B cell (primary cell): ENCODE measurements at regions not wholly inside any gene's neighbourhood (a gene's known extent, or its start where the extent isn't known, plus 50 kb on each side); places are given as distances from the start of the nearest gene placed in this dataset.

Source experiments
- EZH2 ChIP-seq: IDR thresholded peaks from 2 replicates; pipeline ENCODE4 v1.6.1; 2012; ENCODE audit warnings: borderline replicate concordance, low read depth, mild to moderate bottlenecking, moderate library complexity, low read length; ENCODE audit not compliant: insufficient read depth, poor library complexity, severe bottlenecking
- TF ChIP-seq, protein P1 (sequence below): fragments of 200-600 bp; IDR thresholded peaks from one replicate; pipeline ENCODE4 v1.8.0; 2022; ENCODE audit warnings: antibody characterized with exemption, mild to moderate bottlenecking

GRCh38 chr10:128312250-128312649, 186.0 kb upstream of the MKI67 start:
- TF ChIP-seq, protein P1, sequence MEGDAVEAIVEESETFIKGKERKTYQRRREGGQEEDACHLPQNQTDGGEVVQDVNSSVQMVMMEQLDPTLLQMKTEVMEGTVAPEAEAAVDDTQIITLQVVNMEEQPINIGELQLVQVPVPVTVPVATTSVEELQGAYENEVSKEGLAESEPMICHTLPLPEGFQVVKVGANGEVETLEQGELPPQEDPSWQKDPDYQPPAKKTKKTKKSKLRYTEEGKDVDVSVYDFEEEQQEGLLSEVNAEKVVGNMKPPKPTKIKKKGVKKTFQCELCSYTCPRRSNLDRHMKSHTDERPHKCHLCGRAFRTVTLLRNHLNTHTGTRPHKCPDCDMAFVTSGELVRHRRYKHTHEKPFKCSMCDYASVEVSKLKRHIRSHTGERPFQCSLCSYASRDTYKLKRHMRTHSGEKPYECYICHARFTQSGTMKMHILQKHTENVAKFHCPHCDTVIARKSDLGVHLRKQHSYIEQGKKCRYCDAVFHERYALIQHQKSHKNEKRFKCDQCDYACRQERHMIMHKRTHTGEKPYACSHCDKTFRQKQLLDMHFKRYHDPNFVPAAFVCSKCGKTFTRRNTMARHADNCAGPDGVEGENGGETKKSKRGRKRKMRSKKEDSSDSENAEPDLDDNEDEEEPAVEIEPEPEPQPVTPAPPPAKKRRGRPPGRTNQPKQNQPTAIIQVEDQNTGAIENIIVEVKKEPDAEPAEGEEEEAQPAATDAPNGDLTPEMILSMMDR: no peak
- no peak for TF ChIP-seq EZH2
